CD4-positive, alpha-beta T cell treated with Interleukin-21 for 1 hour (primary cell): ENCODE measurements at regions not wholly inside any gene's neighbourhood (a gene's known extent, or its start where the extent isn't known, plus 50 kb on each side); places are given as distances from the start of the nearest gene placed in this dataset.
"Not testable (repeated sequence)": the region's sequence is repeated elsewhere in the genome, so short reads cannot be mapped to it uniquely, and the experiment has no call there.

Source experiments
- DNase-seq: peaks from one replicate; pipeline ENCODE4 v3.0.0-alpha.2; 2020

GRCh38 chr1:184882957-184883815 is 91.1 kb downstream of the NIBAN1 start:
- DNase-seq, result no peak

DNA sequence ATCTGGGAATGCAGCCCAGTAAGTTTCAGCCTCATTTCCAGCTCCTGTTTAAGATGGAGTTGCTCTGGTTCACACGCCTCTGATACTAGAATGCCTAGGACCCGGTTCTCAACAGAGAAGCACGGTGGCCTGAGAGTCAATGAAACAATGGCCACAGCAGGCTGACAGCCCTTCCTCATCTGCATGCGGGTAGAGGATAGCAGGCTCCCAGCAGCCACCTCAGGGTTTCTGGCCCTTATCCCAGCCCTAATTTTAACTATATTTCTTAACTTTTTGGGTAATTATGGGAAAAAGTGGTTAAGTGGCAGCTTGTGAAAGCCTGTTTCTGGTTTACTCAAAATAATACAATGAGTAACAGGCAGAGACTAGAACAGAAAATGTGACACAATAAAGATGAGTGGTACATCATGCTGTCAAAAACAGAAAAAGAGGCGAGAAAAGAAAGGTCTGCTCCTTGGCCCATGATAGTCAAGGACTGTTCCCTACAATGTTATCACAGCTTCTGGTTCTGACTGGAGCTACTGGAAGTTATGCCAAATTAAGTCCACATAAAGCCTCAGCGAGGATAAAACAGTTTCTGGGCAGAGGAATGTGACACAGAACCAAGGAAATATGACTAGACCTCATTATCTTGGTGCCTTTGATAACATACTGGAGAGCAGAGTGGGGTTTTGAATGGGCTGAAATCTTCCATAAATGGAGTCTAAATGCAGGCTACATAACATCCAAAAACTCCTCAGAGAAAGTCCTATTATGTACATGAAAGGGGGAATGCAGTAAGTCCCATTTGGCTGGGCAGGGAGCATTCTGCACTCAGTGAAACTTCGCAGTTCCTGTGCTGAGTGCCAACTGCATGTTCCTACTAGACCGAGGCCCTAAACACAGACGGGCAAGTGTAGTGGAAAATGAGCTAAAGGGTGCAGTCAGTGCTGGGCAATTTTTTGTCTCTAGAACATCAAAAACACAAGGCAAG is 92.1 kb downstream of the NIBAN1 start:
- no peak for DNase-seq

DNA sequence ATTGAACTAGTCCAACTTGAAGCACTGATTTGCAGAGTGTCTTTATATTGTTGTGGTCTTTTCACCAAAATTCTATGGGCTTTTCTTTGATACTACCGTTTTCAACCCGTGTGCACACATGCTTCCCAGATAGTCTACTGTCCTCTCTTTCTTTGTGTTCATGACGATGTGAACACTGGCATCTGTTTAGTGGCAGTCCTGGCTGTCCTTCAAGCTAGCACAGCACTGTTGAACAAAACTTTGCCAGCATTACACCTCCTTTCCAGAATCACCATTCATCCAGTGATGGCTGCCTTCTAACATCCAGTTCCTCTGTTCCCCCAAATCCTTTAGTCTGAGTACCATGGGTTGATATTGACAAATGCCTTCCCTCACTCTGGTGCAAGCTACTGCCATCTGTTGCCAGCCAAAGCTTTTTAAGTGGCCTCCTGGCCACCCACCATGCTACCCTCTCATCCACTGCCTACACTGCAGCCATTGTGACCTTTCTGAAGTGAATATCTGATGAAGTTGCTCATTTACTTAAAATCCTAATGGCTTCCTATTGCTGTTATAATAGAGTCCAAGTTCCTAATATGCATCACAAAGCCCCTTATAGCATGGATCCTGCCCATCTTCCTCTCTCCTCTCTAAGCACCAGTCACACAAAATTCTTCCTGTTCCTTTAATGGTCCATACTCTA is 94.3 kb downstream of the NIBAN1 start:
- no peak for DNase-seq

DNA sequence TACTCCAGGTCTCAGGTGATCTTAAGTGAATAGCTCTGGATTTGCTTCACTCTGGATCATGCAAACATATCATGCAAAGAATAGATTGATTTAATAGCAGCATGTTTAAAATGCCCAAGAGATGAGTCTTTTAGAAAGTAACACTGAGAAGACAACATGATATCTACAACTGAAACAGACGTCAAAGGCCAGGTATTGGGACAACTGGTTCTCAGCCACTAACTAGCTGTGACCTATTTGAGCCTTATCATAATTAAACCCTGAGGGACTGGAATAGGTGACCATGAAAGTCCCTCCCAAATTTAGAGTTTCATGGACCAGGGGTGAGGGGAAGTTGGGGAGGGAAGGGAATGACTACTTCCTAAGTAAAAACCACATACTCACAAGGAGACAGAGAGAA is 95.7 kb downstream of the NIBAN1 start:
- no peak for DNase-seq

- DNase-seq, result no peak
Observed at GRCh38 chr1:184878002-184878401, 96.3 kb downstream of the NIBAN1 start.

- DNase-seq, result not testable (repeated sequence)
Observed at GRCh38 chr1:184876015-184876414, 98.3 kb downstream of the NIBAN1 start.

- no peak for DNase-seq
Observed at GRCh38 chr1:184875218-184875617, 99.1 kb downstream of the NIBAN1 start.

DNA sequence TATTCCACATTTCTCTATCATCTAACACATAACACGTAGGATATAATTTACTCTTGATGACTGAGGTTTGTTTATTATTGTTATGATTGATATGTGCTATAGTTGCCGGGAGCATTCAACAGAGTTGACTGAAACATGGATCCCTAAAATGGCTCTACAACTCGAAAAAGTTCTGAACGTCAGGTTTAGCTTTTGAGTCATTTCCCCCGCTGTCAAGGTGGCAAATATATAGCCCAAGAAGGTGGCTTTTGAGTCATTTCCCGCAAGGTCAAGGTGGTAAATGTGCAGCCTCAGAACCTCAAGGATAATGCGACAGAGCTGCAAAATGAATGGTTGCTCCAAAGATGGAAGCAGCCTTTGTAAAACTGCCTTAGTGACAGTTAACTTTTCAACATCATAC is 104.0 kb downstream of the NIBAN1 start:
- DNase-seq, result peak; percentile 37

DNA sequence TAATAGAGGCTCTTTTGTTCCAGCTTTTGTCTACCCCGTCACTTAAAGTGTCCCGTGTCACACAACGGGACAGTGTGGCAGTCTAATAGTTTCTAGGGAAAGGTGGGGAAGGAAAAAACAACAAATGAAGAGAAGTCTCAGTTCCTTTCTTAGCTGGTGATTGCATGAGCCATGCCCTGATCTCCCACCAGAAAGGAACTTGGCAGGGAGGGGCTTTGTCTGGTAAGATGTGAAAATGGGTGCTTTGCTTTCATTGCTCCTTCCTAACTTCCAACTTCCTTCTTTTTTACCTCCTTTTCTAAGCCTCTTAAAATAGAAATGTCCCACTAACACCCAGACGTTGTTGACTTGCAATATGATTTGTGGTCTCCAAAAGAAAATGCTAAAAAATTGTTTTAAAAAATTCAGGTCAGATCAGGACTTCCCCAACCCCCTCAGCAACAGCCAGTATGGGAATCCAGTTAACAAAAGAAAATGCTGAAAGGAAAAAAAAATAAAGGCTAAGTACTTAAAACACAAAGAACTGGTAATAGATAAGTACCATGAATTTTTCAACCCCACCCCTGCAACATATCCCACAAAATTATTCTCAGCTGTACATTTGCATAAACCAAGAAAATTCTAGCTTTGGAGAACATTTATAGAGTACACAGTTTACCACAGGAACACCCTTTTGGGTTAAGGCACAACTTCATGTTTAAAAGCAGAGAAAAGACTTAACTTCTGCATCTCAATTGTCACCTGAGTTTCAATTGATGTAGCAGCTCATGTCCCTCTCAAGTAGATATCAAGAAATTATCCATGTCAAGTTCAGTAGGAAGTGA is 106.2 kb downstream of the NIBAN1 start:
- DNase-seq, result no peak

- DNase-seq, result peak; percentile 78
Observed at GRCh38 chr1:184866991-184867788, 107.1 kb downstream of the NIBAN1 start.

- no peak for DNase-seq
Observed at GRCh38 chr1:184866586-184866985, 107.7 kb downstream of the NIBAN1 start.

DNA sequence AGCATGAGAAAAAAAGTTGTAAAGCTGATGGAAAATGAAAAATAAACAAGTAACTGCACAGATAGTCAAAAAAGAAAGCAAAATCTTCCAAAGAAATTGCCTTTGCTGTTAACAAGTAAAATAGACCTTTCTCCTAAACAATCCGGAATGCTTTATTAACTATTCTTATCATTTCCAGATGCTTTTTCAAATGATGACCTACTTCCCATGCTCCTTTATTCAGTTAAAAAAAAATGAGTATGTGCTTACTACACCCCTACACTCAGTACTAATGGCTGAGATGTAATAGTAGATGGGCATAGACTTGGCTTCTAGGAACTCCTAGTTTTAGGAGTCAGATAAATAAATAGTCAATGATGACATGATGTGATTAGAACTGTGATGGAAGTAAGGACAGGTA is 108.5 kb downstream of the NIBAN1 start:
- DNase-seq, result no peak

GRCh38 chr1:184861755-184862336 is 107.2 kb upstream of the EDEM3 start:
- no peak for DNase-seq

GRCh38 chr1:184860985-184861754 is 106.5 kb upstream of the EDEM3 start:
- no peak for DNase-seq

DNA sequence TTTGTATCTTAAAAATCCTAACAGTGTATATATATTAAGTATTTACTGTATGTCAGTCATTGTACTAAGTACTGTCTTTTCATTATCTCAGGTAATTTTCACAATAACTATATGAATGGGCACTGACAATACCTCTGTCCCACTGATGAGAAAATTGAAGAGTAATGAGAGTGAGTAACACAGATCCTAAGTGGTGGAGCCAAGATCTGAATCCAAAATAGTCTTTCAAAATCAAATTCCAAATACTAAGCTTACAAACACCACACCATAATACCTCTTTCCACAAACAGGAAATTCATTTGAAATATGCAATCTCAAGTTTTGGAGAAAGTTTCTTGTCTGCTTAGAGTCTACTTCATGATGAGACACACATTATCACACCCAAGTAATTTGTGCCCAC is 105.9 kb upstream of the EDEM3 start:
- DNase-seq, result no peak

GRCh38 chr1:184859381-184860105 is 104.9 kb upstream of the EDEM3 start:
- no peak for DNase-seq

DNA sequence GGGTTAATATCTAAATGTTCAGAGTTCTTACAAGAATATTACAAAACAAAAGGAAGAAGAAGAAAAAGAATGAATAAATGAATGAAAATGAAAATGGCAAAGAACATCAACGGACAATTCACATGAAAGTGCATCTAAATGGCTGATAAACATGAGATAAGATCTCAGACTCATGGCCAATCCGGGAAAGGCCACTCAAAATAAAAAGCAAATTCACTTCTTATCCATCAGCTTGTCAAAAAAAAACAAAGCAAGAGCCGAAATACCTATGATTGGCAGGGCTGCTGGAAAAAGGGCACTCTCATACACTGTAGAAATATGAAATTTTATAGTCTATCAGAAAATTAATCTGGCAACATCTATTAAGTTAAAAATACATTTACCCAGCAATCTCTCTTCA is 103.6 kb upstream of the EDEM3 start:
- DNase-seq, result no peak

- no peak for DNase-seq
Observed at GRCh38 chr1:184854496-184855140, 100.0 kb upstream of the EDEM3 start.

DNA sequence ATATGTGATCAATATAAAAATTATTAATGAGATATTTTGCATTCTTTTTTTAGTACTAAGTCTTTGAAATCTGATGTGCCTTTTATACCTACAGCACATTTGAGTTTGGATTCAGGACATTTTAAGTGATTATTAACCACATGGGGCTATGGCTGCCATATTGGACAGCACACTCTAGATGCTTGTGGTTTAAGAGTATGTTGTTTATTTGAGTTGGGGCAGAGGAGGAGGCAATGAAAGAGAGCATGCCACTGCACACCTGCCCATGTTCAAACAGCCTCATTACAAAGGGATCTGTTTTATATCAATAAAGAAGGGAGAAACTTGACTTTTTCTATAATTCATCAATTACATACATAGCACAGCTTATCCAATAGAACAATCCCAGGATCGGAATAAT is 99.4 kb upstream of the EDEM3 start:
- DNase-seq, result no peak
